CD4-positive, alpha-beta memory T cell (primary cell): ENCODE measurements at regions not wholly inside any gene's neighbourhood (a gene's known extent, or its start where the extent isn't known, plus 50 kb on each side); places are given as distances from the start of the nearest gene placed in this dataset.

Source experiments
- CTCF ChIA-PET: fragments of 350-600 bp; sonication (Branson Sonifier 250); formaldehyde crosslinking; loops from one replicate; lab custom pipeline; 2021; ENCODE audit warnings: inconsistent platforms; ENCODE audit not compliant: partially characterized antibody; lab: Charles Lee
- POLR2A ChIA-PET: fragments of 350-600 bp; sonication (Branson Sonifier 250); formaldehyde crosslinking; loops from one replicate; lab custom pipeline; 2021; ENCODE audit not compliant: partially characterized antibody; lab: Charles Lee
- DNase-seq, 5 donors: peaks; one replicate each; pipeline versions ENCODE4 v3.0.0 to v3.0.0-alpha.2; 2020 to 2022; ENCODE audit warnings: mixed read lengths in 1 of 5
- H3K27ac ChIP-seq: one replicate; pipeline ENCODE4 v1.7.0; 2013; ENCODE audit warnings: low read depth, low read length
- H3K27me3 ChIP-seq: 2 replicates; pipeline ENCODE4 v1.7.0; 2013; ENCODE audit warnings: mild to moderate bottlenecking, low read length, moderate library complexity; ENCODE audit not compliant: insufficient read depth
- H3K36me3 ChIP-seq: 2 replicates; pipeline ENCODE4 v1.7.0; 2013; ENCODE audit warnings: mild to moderate bottlenecking, low read length, moderate library complexity; ENCODE audit not compliant: insufficient read depth
- H3K4me1 ChIP-seq: 2 replicates; pipeline ENCODE4 v1.7.0; 2013; ENCODE audit warnings: mild to moderate bottlenecking, low read length, moderate library complexity; ENCODE audit not compliant: insufficient read depth
- H3K4me3 ChIP-seq, 2 donors: one replicate each; pipeline ENCODE4 v1.7.0; 2013; ENCODE audit warnings: low read length in 2 of 2, mild to moderate bottlenecking in 1 of 2
- H3K9me3 ChIP-seq, 2 donors: one replicate each; pipeline ENCODE4 v1.7.0; 2013; ENCODE audit warnings: low read length in 2 of 2, control low read depth in 1 of 2; ENCODE audit not compliant: control insufficient read depth in 1 of 2
- H3K27ac Mint-ChIP-seq, 7 donors: one replicate each; pipeline ENCODE4 v1.8.0; 2020 to 2021; ENCODE audit warnings: mixed read lengths in 7 of 7, mild to moderate bottlenecking in 6 of 7, inconsistent platforms in 3 of 7, moderate library complexity in 3 of 7
- H3K27me3 Mint-ChIP-seq, 2 donors: one replicate each; pipeline ENCODE4 v1.8.0; 2020 to 2021; ENCODE audit warnings: mixed read lengths in 2 of 2
- H3K36me3 Mint-ChIP-seq, 2 donors: one replicate each; pipeline ENCODE4 v1.8.0; 2020 to 2021; ENCODE audit warnings: mixed read lengths in 2 of 2, inconsistent platforms in 1 of 2, mild to moderate bottlenecking in 1 of 2
- H3K4me1 Mint-ChIP-seq, 4 donors: one replicate each; pipeline ENCODE4 v1.8.0; 2020 to 2021; ENCODE audit warnings: mixed read lengths in 4 of 4, mild to moderate bottlenecking in 1 of 4
- H3K4me3 Mint-ChIP-seq, 8 donors: one replicate each; pipeline ENCODE4 v1.8.0; 2020 to 2021; ENCODE audit warnings: mixed read lengths in 8 of 8, mild to moderate bottlenecking in 7 of 8, moderate library complexity in 6 of 8, inconsistent platforms in 3 of 8
- H3K9me3 Mint-ChIP-seq, 8 donors: one replicate each; pipeline ENCODE4 v1.8.0; 2020 to 2021; ENCODE audit warnings: mixed read lengths in 8 of 8, mild to moderate bottlenecking in 5 of 8, inconsistent platforms in 3 of 8, moderate library complexity in 1 of 8
- intact Hi-C: fragments of 100-400 bp; cut with micrococcal nuclease; formaldehyde crosslinking; loops from one replicate; pipeline ENCODE4 v1.15.1; 2023

DNA sequence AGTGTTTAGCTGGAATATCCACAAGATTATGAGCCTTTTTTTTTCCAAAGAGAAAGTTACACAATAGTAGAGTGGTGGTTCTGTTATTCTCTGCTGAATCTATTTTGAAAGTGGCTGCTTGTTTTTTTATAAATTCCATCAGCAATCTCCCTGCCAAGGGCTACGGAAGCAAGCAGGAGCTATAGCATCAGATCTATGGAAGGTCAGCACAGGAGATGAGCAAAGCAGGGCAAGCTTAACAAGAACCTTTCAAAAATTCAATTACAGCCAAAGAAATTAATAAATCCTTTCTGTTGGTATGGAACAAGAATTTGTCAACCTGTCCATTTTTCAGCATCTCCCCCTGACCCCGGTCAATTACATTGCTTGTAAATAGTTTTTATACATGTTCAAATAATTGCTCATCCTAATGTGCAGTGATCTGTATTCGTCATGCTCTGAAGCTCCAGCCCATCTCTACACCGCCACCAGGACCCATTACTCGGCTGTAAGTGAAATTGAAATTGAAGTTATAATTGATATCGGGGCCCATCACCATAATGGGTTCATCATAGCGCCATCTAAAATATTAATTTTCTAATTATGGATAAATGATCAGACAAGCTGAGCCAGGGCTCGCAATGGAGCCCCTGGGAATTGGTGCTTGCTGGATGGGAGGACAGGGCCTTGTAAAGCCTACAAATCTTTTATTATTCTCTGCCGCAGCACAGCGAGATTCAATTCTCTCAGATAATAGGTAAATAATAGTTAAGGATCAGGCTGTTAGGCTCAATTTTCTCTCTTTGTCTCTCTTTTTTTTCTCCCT, 215.1 kb downstream of the ATG4C start:
- no peak overlapping the region for H3K4me3 ChIP-seq
- no peaks in the 10 kb centered on the region for H3K27me3 ChIP-seq
- no peaks in the 10 kb centered on the region for H3K9me3 ChIP-seq
- Mint-ChIP-seq H3K27me3 (peaks cover 0 to 7% of the 10 kb centered on the region in 2 donors), H3K4me1 (no peaks in the 10 kb centered on the region), H3K27ac (no peak overlapping the region), H3K9me3 (no peaks in the 10 kb centered on the region), H3K4me3 (no peak overlapping the region), H3K36me3 (no peaks in the 10 kb centered on the region)
- ChIA-PET POLR2A (no interaction called here), CTCF (no interaction called here)
- DNase-seq = no peak
- H3K4me1 ChIP-seq = no peaks in the 10 kb centered on the region
- no peak overlapping the region for H3K27ac ChIP-seq
- no peaks in the 10 kb centered on the region for H3K36me3 ChIP-seq
- intact Hi-C loops = no loop called here

DNA sequence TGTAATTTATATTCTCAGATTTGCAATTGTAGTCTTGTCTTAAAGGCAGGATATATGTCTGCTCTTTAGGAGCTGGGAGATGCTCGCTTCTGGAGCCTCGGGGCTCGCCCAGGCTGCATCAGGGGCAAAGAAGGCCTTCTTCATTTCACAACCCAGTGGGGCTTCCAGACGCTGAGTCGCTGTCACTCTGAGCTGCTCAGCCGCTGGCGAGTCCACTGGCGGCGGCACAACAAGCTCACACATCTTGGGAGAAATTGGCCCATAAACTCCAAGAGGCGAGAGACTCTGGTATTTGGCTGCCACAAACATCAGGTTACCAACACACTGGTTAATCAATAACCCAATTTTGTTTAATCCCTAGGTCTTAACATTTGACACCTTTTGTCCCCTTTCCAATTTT, 216.6 kb downstream of the ATG4C start:
- Histone ChIP-seq H3K27me3 (no peaks in the 10 kb centered on the region), H3K4me3 (no peak overlapping the region), H3K9me3 (no peaks in the 10 kb centered on the region), H3K27ac (no peak overlapping the region), H3K36me3 (no peaks in the 10 kb centered on the region), H3K4me1 (no peaks in the 10 kb centered on the region)
- CTCF ChIA-PET = no interaction called here
- Mint-ChIP-seq H3K27me3 (peaks cover 0 to 11% of the 10 kb centered on the region in 2 donors), H3K36me3 (no peaks in the 10 kb centered on the region), H3K4me1 (no peaks in the 10 kb centered on the region), H3K27ac (no peak overlapping the region), H3K9me3 (no peaks in the 10 kb centered on the region), H3K4me3 (no peak overlapping the region)
- POLR2A ChIA-PET = no interaction called here
- DNase-seq = no peak
- intact Hi-C loops = no loop called here

DNA sequence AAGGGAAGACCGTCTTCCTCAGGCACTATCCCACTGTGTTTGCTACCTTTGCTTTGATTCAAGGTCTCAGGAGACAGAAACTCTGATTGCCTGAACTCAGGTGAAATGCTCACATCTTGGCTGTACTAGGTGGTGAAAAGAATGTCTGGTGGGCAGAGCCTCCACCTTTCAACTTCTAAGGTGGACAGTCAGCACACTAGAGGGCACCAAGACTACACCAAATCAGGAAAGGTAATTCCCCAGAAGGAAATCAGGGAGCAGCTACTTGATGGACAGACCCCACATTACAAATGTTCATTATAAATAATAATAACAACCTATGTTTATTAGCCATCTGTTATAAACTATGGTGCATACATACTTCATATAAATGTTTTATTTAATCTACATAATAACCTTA, 220.9 kb downstream of the ATG4C start:
- no peaks in the 10 kb centered on the region for H3K36me3 ChIP-seq
- no peak overlapping the region for H3K4me3 ChIP-seq
- Mint-ChIP-seq H3K4me3 (no peak overlapping the region), H3K27me3 (peaks cover 0 to 7% of the 10 kb centered on the region in 2 donors), H3K9me3 (peaks cover 0 to 3% (median 0%) of the 10 kb centered on the region in 8 donors), H3K27ac (no peak overlapping the region), H3K36me3 (no peaks in the 10 kb centered on the region), H3K4me1 (no peaks in the 10 kb centered on the region)
- no peaks in the 10 kb centered on the region for H3K4me1 ChIP-seq
- no peak overlapping the region for H3K27ac ChIP-seq
- ChIA-PET POLR2A (no interaction called here), CTCF (no interaction called here)
- no peaks in the 10 kb centered on the region for H3K27me3 ChIP-seq
- intact Hi-C loops = no loop called here
- no peaks in the 10 kb centered on the region for H3K9me3 ChIP-seq
- DNase-seq = no peak

- POLR2A ChIA-PET = no interaction called here
- no peaks in the 10 kb centered on the region for H3K9me3 ChIP-seq
- H3K27ac ChIP-seq = no peak overlapping the region
- DNase-seq = no peak
- CTCF ChIA-PET = no interaction called here
- H3K4me3 ChIP-seq = no peak overlapping the region
- no peaks in the 10 kb centered on the region for H3K36me3 Mint-ChIP-seq
- H3K36me3 ChIP-seq = no peaks in the 10 kb centered on the region
- H3K27ac Mint-ChIP-seq = no peak overlapping the region
- no peaks in the 10 kb centered on the region for H3K4me1 ChIP-seq
- peaks cover 0 to 7% of the 10 kb centered on the region in 2 donors for H3K27me3 Mint-ChIP-seq
- H3K4me1 Mint-ChIP-seq = no peaks in the 10 kb centered on the region
- no peak overlapping the region for H3K4me3 Mint-ChIP-seq
- H3K9me3 Mint-ChIP-seq = peaks cover 0 to 4% (median 0%) of the 10 kb centered on the region in 8 donors
- no peaks in the 10 kb centered on the region for H3K27me3 ChIP-seq
- intact Hi-C loops = no loop called here
Observed at GRCh38 chr1:63005812-63006211, 221.9 kb downstream of the ATG4C start.

DNA sequence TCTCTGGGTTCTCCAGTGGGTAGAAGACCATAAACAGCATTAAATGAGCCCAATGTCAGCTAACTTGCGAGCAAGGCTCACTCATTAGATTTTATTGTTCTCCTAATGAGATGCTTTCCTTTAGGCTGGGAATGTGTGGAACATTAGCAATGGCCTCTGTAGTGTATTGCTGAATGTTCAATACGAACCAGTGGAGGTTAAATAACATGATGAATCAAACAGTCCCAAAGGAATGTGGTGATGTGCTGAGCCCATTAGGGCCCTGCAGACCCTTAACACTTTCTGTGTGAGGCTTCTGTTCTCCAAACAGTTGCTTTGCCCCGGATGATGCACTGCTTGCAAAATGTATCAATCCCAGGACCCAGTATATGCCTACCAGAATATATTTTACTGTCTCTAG, 225.5 kb downstream of the ATG4C start:
- H3K36me3 Mint-ChIP-seq = no peaks in the 10 kb centered on the region
- POLR2A ChIA-PET = no interaction called here
- H3K4me3 ChIP-seq = no peak overlapping the region

GRCh38 chr1:63010913-63011660, 227.2 kb downstream of the ATG4C start:
- Mint-ChIP-seq H3K27ac (no peak overlapping the region), H3K36me3 (no peaks in the 10 kb centered on the region), H3K9me3 (peaks cover 0 to 6% (median 0%) of the 10 kb centered on the region in 8 donors), H3K27me3 (no peaks in the 10 kb centered on the region), H3K4me3 (no peak overlapping the region), H3K4me1 (no peaks in the 10 kb centered on the region)
- DNase-seq = no peak
- no peaks in the 10 kb centered on the region for H3K36me3 ChIP-seq
- ChIA-PET POLR2A (no interaction called here), CTCF (no interaction called here)
- H3K4me3 ChIP-seq = no peak overlapping the region
- no peaks in the 10 kb centered on the region for H3K27me3 ChIP-seq
- H3K9me3 ChIP-seq = no peaks in the 10 kb centered on the region
- no peak overlapping the region for H3K27ac ChIP-seq
- H3K4me1 ChIP-seq = no peaks in the 10 kb centered on the region
- intact Hi-C loops = no loop called here

More for the DNA sequence above, 225.5 kb downstream of the ATG4C start:
- no peak overlapping the region for H3K27ac Mint-ChIP-seq
- Histone ChIP-seq H3K9me3 (no peaks in the 10 kb centered on the region), H3K4me1 (no peaks in the 10 kb centered on the region), H3K27me3 (no peaks in the 10 kb centered on the region), H3K27ac (no peak overlapping the region), H3K36me3 (no peaks in the 10 kb centered on the region)
- H3K9me3 Mint-ChIP-seq = peaks cover 0 to 4% (median 0%) of the 10 kb centered on the region in 8 donors
- no peaks in the 10 kb centered on the region for H3K4me1 Mint-ChIP-seq
- no peak overlapping the region for H3K4me3 Mint-ChIP-seq
- peaks cover 0 to 3% of the 10 kb centered on the region in 2 donors for H3K27me3 Mint-ChIP-seq
- CTCF ChIA-PET = no interaction called here
- intact Hi-C loops = no loop called here
- no peak for DNase-seq

DNA sequence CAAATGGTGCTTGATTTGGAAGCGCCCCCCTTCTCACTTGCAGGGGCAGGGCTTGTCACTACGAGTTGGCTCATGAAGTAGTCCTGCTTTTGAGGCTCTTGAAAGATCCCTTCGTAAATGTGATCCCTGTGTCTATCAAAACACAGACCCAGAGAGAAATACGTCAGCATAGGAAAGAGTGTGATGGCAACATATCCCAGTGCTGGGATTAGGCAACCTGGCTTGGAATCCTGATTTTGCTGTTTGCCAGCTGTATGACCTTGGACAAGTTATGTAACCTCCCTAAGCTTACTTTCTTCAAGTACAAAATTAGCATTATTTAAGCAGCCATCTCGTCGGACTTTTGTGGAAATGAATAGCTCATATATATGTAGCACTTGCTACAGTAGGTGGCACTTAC, 228.4 kb downstream of the ATG4C start:
- ChIA-PET POLR2A (no interaction called here), CTCF (no interaction called here)
- no peak for DNase-seq
- no peaks in the 10 kb centered on the region for H3K4me1 ChIP-seq
- no peak overlapping the region for H3K4me3 ChIP-seq
- H3K36me3 Mint-ChIP-seq = no peaks in the 10 kb centered on the region
- intact Hi-C loops = no loop called here
- H3K27ac Mint-ChIP-seq = no peak overlapping the region
- no peaks in the 10 kb centered on the region for H3K4me1 Mint-ChIP-seq
- H3K4me3 Mint-ChIP-seq = no peak overlapping the region
- H3K9me3 ChIP-seq = no peaks in the 10 kb centered on the region
- H3K9me3 Mint-ChIP-seq = peaks cover 0 to 6% (median 0%) of the 10 kb centered on the region in 8 donors
- no peak overlapping the region for H3K27ac ChIP-seq
- no peaks in the 10 kb centered on the region for H3K27me3 ChIP-seq
- peaks cover 0 to under 1% of the 10 kb centered on the region in 2 donors for H3K27me3 Mint-ChIP-seq
- no peaks in the 10 kb centered on the region for H3K36me3 ChIP-seq
